GM18498 (cell line): ENCODE measurements at regions not wholly inside any gene's neighbourhood (a gene's known extent, or its start where the extent isn't known, plus 50 kb on each side); places are given as distances from the start of the nearest gene placed in this dataset.

Experiments used
- ATAC-seq: cut with Tn5 transposase; IDR thresholded peaks from one replicate; pipeline ENCODE4 v1.9.1; 2021; ENCODE audit warnings: mild to moderate bottlenecking, moderate library complexity; ENCODE audit not compliant: unreplicated experiment

GRCh38 chr1:34686531-34686930, 68.3 kb upstream of the GJB5 start:
- no peak for ATAC-seq

GRCh38 chr1:34688006-34688741, 66.7 kb upstream of the GJB5 start:
- ATAC-seq: no peak

- ATAC-seq: no peak
Measured at GRCh38 chr1:34690269-34690668, 64.6 kb upstream of the GJB5 start.

- ATAC-seq: no peak
Measured at GRCh38 chr1:34693081-34693480, 61.8 kb upstream of the GJB5 start.

GRCh38 chr1:34694383-34694782, 60.5 kb upstream of the GJB5 start:
- no peak for ATAC-seq

- no peak for ATAC-seq
Measured at GRCh38 chr1:34695580-34695979, 59.3 kb upstream of the GJB5 start.

- ATAC-seq: no peak
Measured at GRCh38 chr1:34696230-34696629, 58.6 kb upstream of the GJB5 start.

- ATAC-seq: no peak
Measured at GRCh38 chr1:34696981-34697380, 57.9 kb upstream of the GJB5 start.

GRCh38 chr1:34697818-34698217, 57.0 kb upstream of the GJB5 start:
- ATAC-seq: no peak

GRCh38 chr1:34701326-34702060, 53.4 kb upstream of the GJB5 start:
- no peak for ATAC-seq
